GM21360 (cell line): ENCODE measurements at regions not wholly inside any gene's neighbourhood (a gene's known extent, or its start where the extent isn't known, plus 50 kb on each side); places are given as distances from the start of the nearest gene placed in this dataset.

Experiments
- ATAC-seq: cut with Tn5 transposase; IDR thresholded peaks from one replicate; pipeline ENCODE4 v1.9.1; 2021; ENCODE audit warnings: mild to moderate bottlenecking, moderate library complexity; ENCODE audit not compliant: unreplicated experiment

- no peak for ATAC-seq
These were observed 732.9 kb downstream of the MTRR start for GRCh38 chr5:8601831-8602354.

GRCh38 chr5:8606231-8606630 lies 737.3 kb downstream of the MTRR start:
- no peak for ATAC-seq

GRCh38 chr5:8611067-8611466 lies 742.1 kb downstream of the MTRR start:
- ATAC-seq: no peak

GRCh38 chr5:8613078-8613685 lies 744.2 kb downstream of the MTRR start:
- no peak for ATAC-seq

GRCh38 chr5:8615142-8615858 lies 746.4 kb downstream of the MTRR start:
- no peak for ATAC-seq

- no peak for ATAC-seq
These were observed 759.6 kb downstream of the MTRR start for GRCh38 chr5:8628521-8628920.

GRCh38 chr5:8633259-8633658 lies 764.3 kb downstream of the MTRR start:
- no peak for ATAC-seq

- no peak for ATAC-seq
These were observed 764.7 kb downstream of the MTRR start for GRCh38 chr5:8633696-8634095.

- ATAC-seq: no peak
These were observed 765.3 kb downstream of the MTRR start for GRCh38 chr5:8634219-8634618.

GRCh38 chr5:8641786-8642505 lies 773.0 kb downstream of the MTRR start:
- no peak for ATAC-seq

GRCh38 chr5:8644377-8644776 lies 775.4 kb downstream of the MTRR start:
- ATAC-seq: no peak

- no peak for ATAC-seq
These were observed 778.2 kb downstream of the MTRR start for GRCh38 chr5:8647111-8647510.

- ATAC-seq: no peak
These were observed 781.2 kb downstream of the MTRR start for GRCh38 chr5:8650186-8650585.

GRCh38 chr5:8660133-8660893 lies 791.4 kb downstream of the MTRR start:
- no peak for ATAC-seq

GRCh38 chr5:8663374-8663773 lies 794.4 kb downstream of the MTRR start:
- ATAC-seq: no peak

- ATAC-seq: no peak
These were observed 806.2 kb downstream of the MTRR start for GRCh38 chr5:8675182-8675581.

GRCh38 chr5:8676695-8677094 lies 807.7 kb downstream of the MTRR start:
- ATAC-seq: no peak

- ATAC-seq: no peak
These were observed 813.4 kb downstream of the MTRR start for GRCh38 chr5:8682381-8682780.

- no peak for ATAC-seq
These were observed 814.5 kb downstream of the MTRR start for GRCh38 chr5:8683496-8683895.

GRCh38 chr5:8685704-8686103 lies 816.8 kb downstream of the MTRR start:
- no peak for ATAC-seq

GRCh38 chr5:8686707-8687106 lies 817.8 kb downstream of the MTRR start:
- ATAC-seq: no peak
